Osteoblast (primary cell): ENCODE measurements at regions not wholly inside any gene's neighbourhood (a gene's known extent, or its start where the extent isn't known, plus 50 kb on each side); places are given as distances from the start of the nearest gene placed in this dataset.
"Not testable (repeated sequence)": the region's sequence is repeated elsewhere in the genome, so short reads cannot be mapped to it uniquely, and the experiment has no call there.

Experiments used
- DNase-seq: peaks from one replicate; pipeline ENCODE4 v3.0.0; 2011; ENCODE audit warnings: low spot score, mixed read lengths; ENCODE audit not compliant: insufficient read length; ENCODE audit errors: missing footprints
- H2AFZ ChIP-seq: 2 replicates; pipeline ENCODE4 v1.6.0; 2011; ENCODE audit warnings: mild to moderate bottlenecking, low read length
- H3K27ac ChIP-seq: 2 replicates; pipeline ENCODE4 v1.5.1; 2011; ENCODE audit warnings: mild to moderate bottlenecking, low read depth, low read length, moderate library complexity
- H3K27me3 ChIP-seq: 2 replicates; pipeline ENCODE4 v1.6.0; 2012; ENCODE audit warnings: mild to moderate bottlenecking, control low read depth, inconsistent platforms, low read length, moderate library complexity; ENCODE audit not compliant: insufficient read depth
- H3K36me3 ChIP-seq: 2 replicates; pipeline ENCODE4 v1.5.1; 2011; ENCODE audit warnings: mild to moderate bottlenecking, low read length, control low read depth, moderate library complexity; ENCODE audit not compliant: insufficient read depth
- H3K4me1 ChIP-seq: 2 replicates; pipeline ENCODE4 v1.5.1; 2011; ENCODE audit warnings: mild to moderate bottlenecking, low read length, control low read depth, moderate library complexity; ENCODE audit not compliant: insufficient read depth
- H3K4me2 ChIP-seq: 2 replicates; pipeline ENCODE4 v1.6.0; 2011; ENCODE audit warnings: mild to moderate bottlenecking, low read length; ENCODE audit not compliant: insufficient read depth
- H3K4me3 ChIP-seq: fragments of 200-600 bp; sonication (generic); 3 replicates; pipeline ENCODE4 v1.5.1; 2012; ENCODE audit warnings: mild to moderate bottlenecking, low read length, inconsistent platforms; ENCODE audit not compliant: insufficient read depth
- H3K79me2 ChIP-seq: 2 replicates; pipeline ENCODE4 v1.6.0; 2012; ENCODE audit warnings: mild to moderate bottlenecking, low read length, control low read depth, inconsistent platforms; ENCODE audit not compliant: insufficient read depth
- H3K9me3 ChIP-seq: 2 replicates; pipeline ENCODE4 v1.5.1; 2011; ENCODE audit warnings: low read depth, low read length, control low read depth
- H4K20me1 ChIP-seq: 2 replicates; pipeline ENCODE4 v1.6.0; 2012; ENCODE audit warnings: mild to moderate bottlenecking, low read length, control low read depth; ENCODE audit not compliant: insufficient read depth

DNA sequence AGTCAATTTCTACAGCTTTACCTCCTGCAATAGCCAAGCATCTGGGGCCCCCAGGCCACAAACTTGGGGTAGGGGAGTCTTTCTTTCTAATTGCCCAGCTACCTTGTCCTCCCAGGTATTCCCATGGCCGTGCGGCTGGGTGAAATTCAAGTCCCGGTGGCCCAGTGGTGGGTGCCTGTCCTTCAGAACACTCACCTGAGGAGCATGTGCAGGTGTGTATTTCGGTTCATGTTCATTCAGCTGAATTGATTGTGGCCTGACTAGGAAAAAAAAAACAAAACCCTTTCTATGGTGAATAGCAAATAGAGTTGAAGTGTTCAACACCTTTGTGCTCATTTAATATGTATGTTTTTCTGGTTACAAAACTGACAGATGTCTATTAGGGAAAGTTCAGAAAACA is 319.5 kb upstream of the CHRNA7 start:
- H3K27ac ChIP-seq, H3K9me3 ChIP-seq: not testable (repeated sequence)

DNA sequence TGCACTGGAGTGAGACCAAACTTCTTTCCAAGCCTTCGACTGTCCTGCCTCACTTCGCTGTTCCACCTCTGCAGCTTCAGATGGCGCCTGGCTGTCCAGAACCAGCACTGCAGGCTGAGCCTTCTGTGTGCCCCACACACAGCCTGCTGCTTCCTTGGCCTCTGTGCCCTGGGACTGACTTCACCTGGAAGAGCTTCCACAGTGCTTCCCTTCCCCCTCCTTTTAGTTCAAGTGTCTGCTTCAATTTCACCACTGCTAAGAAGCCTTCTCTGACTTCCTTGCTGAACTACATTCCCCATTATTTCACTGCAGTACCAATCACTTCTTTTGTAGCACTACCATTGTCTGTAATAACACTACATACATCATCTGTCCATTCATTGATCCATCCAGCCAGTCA is 315.1 kb upstream of the CHRNA7 start:
- H3K27ac ChIP-seq, H3K4me2 ChIP-seq, H4K20me1 ChIP-seq, H3K79me2 ChIP-seq, DNase-seq, H3K4me3 ChIP-seq, H2AFZ ChIP-seq, H3K4me1 ChIP-seq, H3K36me3 ChIP-seq, H3K27me3 ChIP-seq, H3K9me3 ChIP-seq: not testable (repeated sequence)

More for the DNA sequence above, 319.5 kb upstream of the CHRNA7 start:
- not testable (repeated sequence) for H3K36me3 ChIP-seq, DNase-seq, H3K4me3 ChIP-seq, H4K20me1 ChIP-seq, H2AFZ ChIP-seq, H3K4me2 ChIP-seq, H3K27me3 ChIP-seq, H3K4me1 ChIP-seq, H3K79me2 ChIP-seq

DNA sequence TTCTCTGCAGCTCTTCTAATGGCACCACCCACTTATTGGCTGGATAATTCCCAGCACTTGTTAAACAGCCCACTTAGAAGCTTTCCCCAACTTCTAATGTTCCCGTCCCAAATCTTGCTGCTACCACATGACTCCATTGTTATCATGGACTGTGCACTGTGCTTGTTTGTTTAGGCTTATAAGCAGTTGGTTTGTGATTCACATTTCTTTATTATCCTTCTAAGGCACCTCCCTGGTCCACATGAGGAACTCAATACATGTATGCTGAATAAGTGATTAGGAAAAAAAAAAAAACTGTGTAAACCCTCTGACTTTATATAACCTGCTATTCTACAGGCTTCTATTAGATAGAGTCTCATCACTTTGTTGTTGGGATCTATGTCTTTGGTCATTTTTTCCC is 311.7 kb upstream of the CHRNA7 start:
- H4K20me1 ChIP-seq, H3K4me3 ChIP-seq, H3K27me3 ChIP-seq, H3K4me2 ChIP-seq, H3K79me2 ChIP-seq, H3K27ac ChIP-seq, H2AFZ ChIP-seq, H3K36me3 ChIP-seq, DNase-seq, H3K9me3 ChIP-seq, H3K4me1 ChIP-seq: not testable (repeated sequence)

GRCh38 chr15:31719396-31720022 is 310.8 kb upstream of the CHRNA7 start:
- not testable (repeated sequence) for H3K4me1 ChIP-seq, H3K36me3 ChIP-seq, H3K9me3 ChIP-seq, DNase-seq, H4K20me1 ChIP-seq, H2AFZ ChIP-seq, H3K27ac ChIP-seq, H3K27me3 ChIP-seq, H3K4me2 ChIP-seq, H3K4me3 ChIP-seq, H3K79me2 ChIP-seq

DNA sequence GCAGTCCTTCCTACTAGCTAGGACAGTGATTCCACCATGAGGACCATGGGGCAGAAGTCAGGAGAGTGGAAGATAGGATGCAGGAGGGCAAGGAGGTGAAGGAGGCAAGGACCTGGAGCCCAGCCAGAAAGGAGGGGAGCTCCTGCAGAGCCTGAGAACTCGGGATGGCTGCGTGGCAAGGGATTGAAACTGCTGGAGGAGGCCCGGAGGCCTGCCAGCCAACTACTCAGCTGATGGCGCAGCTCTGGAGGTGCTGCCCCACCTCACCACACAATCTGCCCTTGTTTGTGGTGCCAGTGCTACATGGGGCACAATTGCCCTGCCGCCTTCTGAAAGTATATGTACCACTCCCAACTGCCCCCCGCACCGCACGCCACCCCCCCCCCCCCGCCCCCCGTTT is 307.3 kb upstream of the CHRNA7 start:
- H3K36me3 ChIP-seq, H4K20me1 ChIP-seq: not testable (repeated sequence)

DNA sequence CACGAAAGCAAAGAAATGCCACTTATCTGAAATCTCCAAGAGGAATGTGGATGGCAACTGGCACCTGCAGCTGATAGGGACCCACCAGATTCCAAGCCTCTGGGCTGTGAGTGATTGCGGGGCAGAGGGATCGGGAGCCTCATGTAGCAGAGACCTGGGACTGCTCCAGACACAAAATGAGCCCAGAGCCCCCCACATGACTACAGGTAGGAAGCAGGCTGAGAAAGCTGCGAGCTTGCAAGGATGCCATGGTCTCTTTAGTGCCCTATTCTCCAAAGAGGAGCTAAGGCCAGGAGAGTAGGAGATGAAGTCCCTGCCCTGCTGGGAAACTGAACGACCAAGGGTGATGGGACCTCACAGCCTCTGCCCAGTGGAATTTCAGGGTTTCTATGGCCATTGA is 305.4 kb upstream of the CHRNA7 start:
- H3K4me3 ChIP-seq, H2AFZ ChIP-seq, H3K27me3 ChIP-seq, H3K4me1 ChIP-seq, DNase-seq, H3K27ac ChIP-seq, H3K9me3 ChIP-seq, H3K4me2 ChIP-seq, H3K79me2 ChIP-seq, H3K36me3 ChIP-seq, H4K20me1 ChIP-seq: not testable (repeated sequence)

More for the DNA sequence above, 307.3 kb upstream of the CHRNA7 start:
- not testable (repeated sequence) for H3K9me3 ChIP-seq, H3K27ac ChIP-seq, H2AFZ ChIP-seq, H3K79me2 ChIP-seq, H3K4me1 ChIP-seq, H3K4me2 ChIP-seq, H3K27me3 ChIP-seq, H3K4me3 ChIP-seq, DNase-seq

DNA sequence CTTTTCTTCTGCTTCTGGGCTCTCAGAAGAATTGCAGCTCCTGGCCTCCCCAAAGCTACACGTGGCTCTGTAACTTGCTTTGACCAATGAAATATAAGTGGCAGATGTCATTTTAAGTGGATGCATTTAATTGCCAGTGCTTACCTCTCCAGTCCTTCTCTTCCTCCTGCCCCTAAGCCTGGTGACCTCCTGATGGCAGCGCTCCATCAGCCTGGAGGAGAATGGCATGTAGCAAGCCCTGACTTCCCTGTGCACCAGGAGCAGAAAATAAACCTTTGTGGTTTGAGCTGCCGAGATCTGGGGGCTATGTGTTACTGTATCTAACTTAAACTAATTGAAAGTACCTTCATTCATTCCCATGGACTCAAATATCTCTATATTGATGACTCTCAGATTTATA is 304.7 kb upstream of the CHRNA7 start:
- H3K27me3 ChIP-seq, H3K4me3 ChIP-seq, H3K79me2 ChIP-seq, H3K36me3 ChIP-seq, DNase-seq, H3K4me2 ChIP-seq, H3K9me3 ChIP-seq, H2AFZ ChIP-seq, H3K27ac ChIP-seq, H4K20me1 ChIP-seq, H3K4me1 ChIP-seq: not testable (repeated sequence)
